Transverse colon (tissue), 4 donors: ENCODE measurements at regions not wholly inside any gene's neighbourhood (a gene's known extent, or its start where the extent isn't known, plus 50 kb on each side); places are given as distances from the start of the nearest gene placed in this dataset.
"Not testable (repeated sequence)": the region's sequence is repeated elsewhere in the genome, so short reads cannot be mapped to it uniquely, and the experiment has no call there.

ENCODE experiments used
- CTCF ChIP-seq, 5 experiments: fragments of 200-600 bp in 3 of 5; fragments of 450-650 bp in 2 of 5; sonication (generic) in 3 of 5; IDR thresholded peaks; 1 replicate in 2 of 5; 2 replicates in 3 of 5; pipeline ENCODE4 v1.5.1; 2016 to 2017; ENCODE audit warnings: antibody characterized with exemption in 5 of 5, inconsistent platforms in 3 of 5, mild to moderate bottlenecking in 2 of 5, moderate library complexity in 1 of 5
- EP300 ChIP-seq: sonication (generic); formaldehyde crosslinking; IDR thresholded peaks from one replicate; pipeline ENCODE4 v1.6.1; 2017; ENCODE audit warnings: antibody characterized with exemption, low read depth
- POLR2A ChIP-seq: fragments of 450-650 bp; IDR thresholded peaks from one replicate; pipeline ENCODE4 v1.6.1; 2016; ENCODE audit warnings: antibody characterized with exemption, mild to moderate bottlenecking, moderate library complexity
- POLR2AphosphoS5 ChIP-seq, 3 donors: sonication (generic); formaldehyde crosslinking; IDR thresholded peaks; one replicate each; pipeline ENCODE4 v1.6.1; 2016; ENCODE audit warnings: antibody characterized with exemption in 3 of 3

- not testable (repeated sequence) for TF ChIP-seq CTCF (IDR thresholded peaks at IDR 0.05); POLR2A; EP300; POLR2AphosphoS5 (IDR thresholded peaks at IDR 0.05)
Observed at GRCh38 chr4:49286926-49287745, 301.1 kb downstream of the CWH43 start.
